GM23338 (cell line): ENCODE measurements at regions not wholly inside any gene's neighbourhood (a gene's known extent, or its start where the extent isn't known, plus 50 kb on each side); places are given as distances from the start of the nearest gene placed in this dataset.

Source experiments
- CREB1 ChIP-seq: fragments of 250-450 bp; sonication (Bioruptor Pico); IDR thresholded peaks from 2 replicates; pipeline ENCODE4 v1.5.0; 2020; ENCODE audit warnings: low read depth, mild to moderate bottlenecking, moderate library complexity
- EZH2 ChIP-seq: fragments of 200-600 bp; sonication (generic); IDR thresholded peaks from one replicate; pipeline ENCODE4 v1.8.0; 2017; ENCODE audit warnings: antibody characterized with exemption, mild to moderate bottlenecking, low read depth; ENCODE audit not compliant: unreplicated experiment
- EZH2phosphoT487 ChIP-seq: fragments of 200-600 bp; sonication (generic); IDR thresholded peaks from one replicate; pipeline ENCODE4 v1.8.1; 2018; ENCODE audit warnings: antibody characterized with exemption; ENCODE audit not compliant: unreplicated experiment
- JUNB ChIP-seq: IDR thresholded peaks from one replicate; pipeline ENCODE4 v1.6.1; 2016; ENCODE audit warnings: antibody characterized with exemption; ENCODE audit not compliant: unreplicated experiment
- NANOG ChIP-seq: IDR thresholded peaks from 2 replicates; pipeline ENCODE4 v1.6.1; 2016; ENCODE audit warnings: antibody characterized with exemption, borderline replicate concordance
- POLR2AphosphoS5 ChIP-seq: IDR thresholded peaks from 2 replicates; pipeline ENCODE4 v1.6.1; 2016; ENCODE audit warnings: antibody characterized with exemption, low read depth
- REST ChIP-seq: IDR thresholded peaks from one replicate; pipeline ENCODE4 v1.6.1; 2018; ENCODE audit warnings: antibody characterized with exemption; ENCODE audit not compliant: unreplicated experiment
- ZNF462 ChIP-seq: fragments of 250-450 bp; sonication (Bioruptor Pico); IDR thresholded peaks from 2 replicates; pipeline ENCODE4 v1.5.0; 2020; ENCODE audit warnings: mild to moderate bottlenecking, moderate library complexity

GRCh38 chr16:64158941-64159588 lies 962.8 kb downstream of the CDH11 start (continued):
- TF ChIP-seq ZNF462 (CRISPR knock-in tag) (no peak), EZH2 (no peak), CREB1 (CRISPR knock-in tag) (no peak), JUNB (no peak), NANOG (no peak), EZH2phosphoT487 (no peak), POLR2AphosphoS5 (no peak), REST (no peak)
